CD4-positive, alpha-beta T cell treated with Interleukin-17A for 4 hours (primary cell): ENCODE measurements at regions not wholly inside any gene's neighbourhood (a gene's known extent, or its start where the extent isn't known, plus 50 kb on each side); places are given as distances from the start of the nearest gene placed in this dataset.
"Not testable (repeated sequence)": the region's sequence is repeated elsewhere in the genome, so short reads cannot be mapped to it uniquely, and the experiment has no call there.

Experiments used
- DNase-seq: peaks from one replicate; pipeline ENCODE4 v3.0.0-alpha.2; 2020; ENCODE audit warnings: mixed read lengths

DNA sequence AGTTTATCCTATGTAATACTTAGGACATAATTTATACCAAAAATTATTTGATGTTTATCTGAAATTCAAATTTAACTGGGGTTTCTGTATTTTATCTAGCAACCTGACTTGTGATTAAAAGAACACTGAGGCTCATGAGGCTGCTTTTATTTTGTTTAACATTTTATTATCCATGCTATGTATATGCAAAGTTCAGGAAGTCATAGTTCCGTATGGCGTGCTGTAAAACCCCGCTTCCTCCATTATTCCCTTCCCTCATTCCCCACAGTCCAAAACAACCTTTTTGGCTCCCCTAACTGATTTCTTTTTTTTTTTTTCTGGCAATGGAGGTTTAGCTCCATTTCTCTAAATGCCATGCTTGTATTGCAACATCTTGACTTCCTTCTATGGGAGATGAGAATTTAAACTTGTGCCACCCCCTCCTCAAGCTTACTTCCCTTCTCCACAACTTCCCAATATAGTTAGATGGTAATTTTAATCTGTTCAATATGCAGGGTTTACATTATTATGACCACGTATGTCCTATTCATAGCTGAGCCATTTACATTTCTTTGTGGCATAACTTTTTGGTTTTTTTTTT, 138.0 kb upstream of the DNAH14 start:
- no peak for DNase-seq

DNA sequence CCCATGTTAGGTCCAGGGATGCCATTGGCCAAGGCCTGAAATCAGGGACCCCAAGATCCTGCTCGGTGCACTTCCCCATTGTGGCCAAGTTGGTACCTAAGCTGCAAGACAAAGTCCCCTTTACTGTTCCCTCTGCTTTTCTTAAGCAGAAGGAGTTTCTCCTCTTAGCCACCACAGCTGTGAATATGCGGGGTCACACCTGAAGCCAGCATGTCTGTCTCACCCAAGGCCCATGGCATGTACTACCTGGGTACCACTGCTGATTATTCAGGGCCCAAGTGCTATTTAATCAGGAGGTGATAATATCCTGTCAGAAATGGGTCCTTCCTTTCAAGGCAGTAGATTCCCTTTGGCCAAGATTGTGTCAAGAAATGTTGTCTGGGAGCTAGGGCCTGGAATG, 133.9 kb upstream of the DNAH14 start:
- no peak for DNase-seq

DNA sequence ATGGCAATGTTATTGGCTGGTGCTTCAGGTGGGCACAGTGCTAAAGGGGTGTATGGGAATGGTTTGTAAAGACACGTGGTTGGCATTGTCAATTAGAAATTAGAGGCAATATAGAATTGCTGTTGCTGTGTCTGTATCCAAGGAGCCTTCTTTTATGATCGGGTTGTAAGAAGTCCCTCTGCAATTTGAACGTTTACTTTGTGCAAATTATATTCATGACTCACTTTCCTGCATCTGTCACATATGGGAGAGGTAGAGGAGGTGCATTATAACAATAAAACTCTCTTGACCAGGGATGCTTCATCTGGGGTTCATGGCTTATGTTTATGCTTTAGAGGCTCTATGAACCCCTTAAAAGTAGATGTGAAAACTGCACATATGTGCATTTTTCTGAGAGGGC, 130.4 kb upstream of the DNAH14 start:
- no peak for DNase-seq

DNA sequence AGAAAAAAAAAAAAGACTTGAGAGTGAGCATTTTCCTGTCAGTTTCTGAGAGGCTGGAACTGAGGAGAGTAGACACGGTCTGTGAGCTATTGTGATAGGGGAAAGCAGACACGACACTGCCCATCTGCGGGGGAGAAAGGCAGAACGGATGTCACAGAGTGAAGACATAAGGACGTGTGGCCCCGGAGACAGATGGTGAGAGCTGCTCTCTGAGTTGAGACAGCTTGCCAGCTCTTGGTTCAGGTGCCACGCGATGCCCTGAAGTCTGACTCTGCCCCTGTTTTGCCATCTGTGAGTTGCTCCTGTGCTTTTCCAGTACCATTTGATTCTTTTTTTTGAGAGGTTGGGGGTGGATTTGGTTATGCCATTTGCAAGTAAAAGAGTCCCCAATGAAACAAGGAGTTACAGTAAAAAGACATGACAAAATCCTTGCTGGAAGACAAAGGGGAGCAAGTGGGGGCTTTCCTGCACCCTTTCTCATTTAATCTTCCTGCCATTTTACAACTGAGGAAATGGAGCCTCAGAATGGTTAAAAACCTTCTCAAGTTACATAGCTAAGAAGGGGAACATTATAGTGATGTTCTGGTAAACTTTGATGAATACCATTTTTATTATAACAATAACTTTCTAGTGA, 128.9 kb upstream of the DNAH14 start:
- DNase-seq = no peak

DNA sequence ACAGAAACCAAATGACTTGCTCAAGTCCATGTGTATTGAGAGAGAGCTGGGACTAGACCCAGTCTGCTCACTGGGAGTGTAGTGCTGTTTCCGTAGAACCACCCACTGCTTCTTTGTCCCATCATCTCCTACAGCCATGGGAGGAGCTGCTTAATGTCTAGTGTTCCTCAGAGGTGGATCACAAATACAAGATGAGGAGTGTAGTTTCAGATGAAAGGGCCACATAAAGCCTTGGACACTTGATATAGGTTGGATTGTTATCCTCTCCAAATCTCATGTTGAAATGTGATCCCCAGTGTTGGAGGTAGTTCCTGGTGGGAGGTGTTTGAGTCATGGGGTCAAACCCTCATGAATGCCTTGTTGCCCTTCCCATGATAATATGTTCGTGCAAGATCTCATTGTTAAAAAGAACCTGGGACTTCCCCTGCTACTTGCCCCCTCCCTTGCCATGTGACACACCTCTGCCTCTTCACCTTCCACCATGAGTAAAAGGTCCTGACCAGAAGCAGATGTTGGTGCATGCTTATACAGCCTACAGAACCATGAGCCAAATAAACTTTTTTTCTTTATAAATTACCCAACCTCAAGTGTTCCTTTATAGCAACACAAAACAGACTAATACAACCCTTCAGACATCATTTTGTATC, 127.5 kb upstream of the DNAH14 start:
- DNase-seq = no peak

DNA sequence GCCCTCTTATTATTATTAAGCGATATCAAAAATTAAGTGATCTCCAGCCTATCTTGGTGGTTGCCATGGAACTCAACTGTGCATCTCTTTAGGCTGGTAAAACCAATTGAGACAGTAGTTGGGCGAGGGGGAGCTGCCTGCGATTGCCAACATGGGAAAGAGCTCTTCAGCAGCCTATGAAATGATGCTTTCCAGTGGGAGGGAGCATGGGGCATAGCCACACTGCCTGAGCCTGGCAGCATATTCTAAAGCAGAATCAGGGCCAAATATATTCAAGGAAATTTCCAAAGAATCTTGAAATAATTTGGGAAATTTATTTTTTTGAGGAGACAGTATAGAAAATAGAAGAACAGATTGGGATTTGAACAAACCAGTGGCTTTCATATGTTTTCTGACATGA, 126.9 kb upstream of the DNAH14 start:
- DNase-seq = no peak

DNA sequence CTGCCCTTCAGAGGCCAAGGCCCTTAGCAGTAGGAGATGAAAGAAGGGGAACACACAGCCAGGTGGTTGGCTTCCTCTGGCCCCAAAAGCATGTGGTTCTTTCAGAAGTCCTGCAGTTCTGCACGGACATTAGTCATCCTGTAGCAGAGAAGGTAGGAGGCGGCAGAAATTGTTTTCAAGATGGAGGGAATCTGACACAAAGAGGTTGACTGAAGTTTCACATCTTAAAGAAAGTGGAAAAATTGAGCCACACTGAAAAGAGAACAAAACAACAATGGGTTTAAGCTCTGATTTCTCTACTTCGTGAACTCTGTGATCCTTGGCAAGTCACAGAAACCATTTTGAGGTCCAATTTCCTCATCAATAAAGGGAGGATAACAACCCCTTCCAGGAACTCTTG, 125.3 kb upstream of the DNAH14 start:
- DNase-seq = no peak

DNA sequence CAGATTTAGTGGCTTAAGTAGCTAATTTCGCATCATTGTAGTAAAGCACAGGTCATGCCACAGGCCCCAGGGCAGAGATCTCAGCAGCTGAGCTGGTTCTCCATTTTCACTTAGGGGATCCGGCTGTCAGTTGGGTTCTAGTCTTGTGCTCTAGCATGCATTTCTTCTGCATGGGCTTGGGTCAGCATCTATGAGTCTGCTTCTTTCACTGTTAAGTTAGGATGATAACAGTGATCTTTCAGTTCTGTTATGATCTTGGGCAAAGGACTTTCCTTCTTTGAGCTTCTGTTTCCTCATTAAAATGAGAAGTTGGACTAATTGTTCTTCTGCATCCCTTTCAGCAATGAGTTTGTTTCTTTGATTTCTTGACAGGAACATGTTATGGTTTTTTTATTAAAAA, 123.6 kb upstream of the DNAH14 start:
- no peak for DNase-seq

DNA sequence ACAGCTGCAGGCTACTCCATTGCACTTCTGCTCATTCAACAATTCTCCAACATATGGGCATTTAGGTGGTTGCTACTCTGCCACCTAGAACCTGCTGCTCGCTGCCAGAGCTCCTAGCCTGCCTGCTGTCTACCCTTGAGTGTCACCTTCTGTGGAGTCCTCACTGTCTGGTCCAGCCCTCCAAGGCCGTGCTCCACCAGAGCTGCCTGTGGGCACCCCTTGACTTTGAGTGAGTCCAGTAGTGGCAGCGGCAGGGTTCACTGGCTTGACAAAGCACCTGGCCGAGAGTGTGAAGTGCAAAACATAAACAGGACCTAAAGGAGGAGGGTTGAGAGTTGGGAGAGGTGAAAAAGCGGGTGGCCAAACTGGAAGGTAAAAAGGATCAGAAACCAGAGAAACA, 120.3 kb upstream of the DNAH14 start:
- no peak for DNase-seq

DNA sequence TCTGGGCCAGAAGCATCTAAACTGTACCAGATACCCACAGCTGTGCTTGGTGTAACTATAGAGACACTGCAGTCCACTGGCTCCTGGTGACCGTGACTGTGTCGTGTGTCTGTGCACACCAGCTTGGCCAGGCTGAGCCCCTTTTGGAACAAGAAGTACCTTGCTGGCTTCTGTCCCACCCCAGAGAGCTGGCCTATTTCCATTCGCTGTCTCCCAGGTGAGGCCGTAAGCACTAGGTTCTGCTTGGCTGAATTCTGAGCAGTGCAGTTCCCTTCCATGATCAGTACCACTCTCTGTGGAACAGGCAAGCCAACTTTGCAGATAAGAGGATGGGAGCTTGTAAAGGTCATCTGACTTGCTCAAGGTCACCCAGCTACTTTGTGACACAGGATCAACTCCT, 119.9 kb upstream of the DNAH14 start:
- no peak for DNase-seq

DNA sequence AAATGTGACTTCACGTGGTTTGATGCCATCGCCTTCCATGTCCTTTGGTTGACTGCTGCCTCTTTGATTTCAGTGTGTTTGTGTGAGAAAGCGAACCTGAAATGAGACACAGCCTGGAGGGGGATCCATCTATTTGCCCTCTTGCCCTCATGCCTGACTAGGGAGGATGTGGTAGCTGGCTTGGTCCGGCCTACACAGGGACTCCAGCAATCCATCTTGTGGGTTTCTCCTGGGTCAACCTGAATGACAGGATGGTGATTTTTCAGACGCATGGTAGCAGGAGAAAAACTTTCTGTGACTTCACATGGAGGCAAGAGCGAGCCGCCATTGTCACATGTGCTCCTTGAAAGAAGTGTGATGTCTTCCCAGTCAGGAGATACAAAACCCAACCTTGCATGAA, 117.9 kb upstream of the DNAH14 start:
- no peak for DNase-seq

DNA sequence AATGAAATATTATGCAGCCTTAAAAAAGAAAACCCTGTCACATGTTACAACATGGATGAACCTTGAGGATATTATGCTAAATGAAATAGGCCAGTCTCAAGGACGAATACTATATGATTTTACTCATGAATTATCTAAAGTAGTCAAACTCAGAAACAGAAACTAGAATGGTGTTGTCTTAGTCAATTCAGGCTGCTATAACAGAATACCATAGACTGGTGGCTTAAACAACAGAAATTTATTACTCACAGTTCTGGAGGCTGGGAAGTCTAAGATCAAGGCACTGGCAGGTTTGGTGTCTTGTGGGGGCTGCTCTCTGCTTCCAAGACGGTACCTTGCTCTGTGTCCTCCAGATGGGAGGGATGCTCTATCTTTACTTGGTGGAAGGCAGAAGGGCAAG, 113.8 kb upstream of the DNAH14 start:
- DNase-seq = no peak

DNA sequence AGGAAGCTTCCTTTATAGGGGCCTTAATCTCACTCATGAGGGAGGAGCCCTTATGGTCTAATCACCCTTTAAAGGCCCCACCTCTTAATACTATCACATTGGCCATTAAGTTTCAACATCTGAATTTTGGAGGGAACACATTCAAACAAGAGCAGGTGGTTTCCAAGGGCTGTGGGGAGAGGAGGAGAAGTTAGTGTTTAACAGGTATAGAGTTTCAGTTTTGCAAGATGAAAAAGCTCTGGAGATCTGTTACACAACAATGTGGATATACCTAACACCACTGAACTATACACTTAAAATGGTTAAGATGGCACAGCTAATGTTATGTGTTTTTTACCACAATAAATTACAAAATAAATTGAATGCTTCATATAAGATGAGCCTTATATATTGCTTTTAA, 113.4 kb upstream of the DNAH14 start:
- no peak for DNase-seq

DNA sequence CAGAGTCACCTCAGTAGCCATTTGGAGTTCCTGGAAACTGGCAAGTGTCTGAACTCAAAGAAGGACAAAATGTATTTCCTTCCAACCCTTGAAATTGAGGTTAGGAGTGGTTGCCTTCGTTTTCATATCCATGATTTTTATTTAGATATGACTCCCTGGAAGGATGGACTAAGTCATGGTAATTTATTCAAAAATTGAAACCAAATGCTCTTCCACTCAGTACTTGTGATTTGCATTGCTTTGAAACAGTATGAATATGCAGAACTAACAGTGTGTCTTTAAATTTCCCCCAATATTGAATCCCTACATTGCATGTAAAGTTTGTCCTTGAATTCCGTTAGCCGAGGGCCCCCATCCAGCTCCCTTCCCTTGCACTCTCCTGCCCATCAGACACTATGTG, 112.1 kb upstream of the DNAH14 start:
- no peak for DNase-seq

DNA sequence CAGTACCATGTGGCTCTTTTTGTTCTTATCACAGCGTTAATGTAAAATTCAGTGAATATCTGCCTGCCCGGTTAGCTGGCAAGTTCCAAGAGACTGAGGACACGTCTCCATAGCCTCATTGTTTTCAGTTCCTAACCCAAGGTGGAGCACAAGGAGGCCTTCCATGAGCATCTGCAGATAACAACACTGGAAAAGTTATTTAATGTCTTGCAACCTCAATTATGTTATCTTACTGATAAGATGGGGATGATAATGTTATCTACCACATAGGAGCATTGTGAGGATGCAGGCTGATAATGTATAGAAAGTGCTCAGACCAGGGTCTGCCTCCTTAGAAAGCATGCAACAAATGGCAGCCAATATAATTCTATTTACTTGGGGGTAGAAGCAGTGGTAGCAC, 109.6 kb upstream of the DNAH14 start:
- DNase-seq = no peak

DNA sequence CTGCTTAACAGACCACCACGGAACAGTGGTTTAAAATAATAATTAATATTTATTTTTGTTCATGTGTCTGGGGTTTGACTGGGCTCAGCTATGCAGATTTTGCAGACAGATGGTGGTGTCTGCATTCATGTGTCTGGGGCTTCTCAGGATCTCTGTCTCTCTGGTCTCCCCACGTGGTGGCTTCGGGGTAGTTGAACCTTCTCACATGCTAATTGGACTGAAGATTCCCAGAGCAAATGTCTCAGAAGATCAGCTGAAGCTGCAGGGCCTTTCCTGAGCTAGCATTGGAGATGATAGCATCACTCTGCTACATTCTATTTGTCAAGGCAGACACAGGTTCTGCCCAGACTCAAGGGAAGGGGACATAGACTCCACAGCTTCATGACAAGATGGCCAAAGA, 109.1 kb upstream of the DNAH14 start:
- DNase-seq = no peak

DNA sequence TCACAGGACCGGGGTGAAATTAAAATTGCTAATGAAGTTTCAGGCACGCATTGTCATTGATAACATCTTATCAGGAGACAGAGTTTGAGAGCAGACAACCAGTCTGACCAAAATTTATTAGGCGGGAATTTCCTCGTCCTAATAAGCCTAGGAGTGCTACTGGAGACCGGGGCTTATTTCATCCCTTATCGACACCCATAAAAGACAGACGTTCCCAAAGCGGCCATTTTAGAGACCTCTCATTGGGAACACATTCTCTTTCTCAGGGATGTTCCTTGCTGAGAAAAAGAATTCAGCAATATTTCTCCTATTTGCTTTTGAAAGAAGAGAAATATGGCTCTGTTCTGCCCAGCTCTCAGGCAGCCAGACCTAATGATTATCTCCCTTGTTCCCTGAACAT, 107.7 kb upstream of the DNAH14 start:
- not testable (repeated sequence) for DNase-seq

DNA sequence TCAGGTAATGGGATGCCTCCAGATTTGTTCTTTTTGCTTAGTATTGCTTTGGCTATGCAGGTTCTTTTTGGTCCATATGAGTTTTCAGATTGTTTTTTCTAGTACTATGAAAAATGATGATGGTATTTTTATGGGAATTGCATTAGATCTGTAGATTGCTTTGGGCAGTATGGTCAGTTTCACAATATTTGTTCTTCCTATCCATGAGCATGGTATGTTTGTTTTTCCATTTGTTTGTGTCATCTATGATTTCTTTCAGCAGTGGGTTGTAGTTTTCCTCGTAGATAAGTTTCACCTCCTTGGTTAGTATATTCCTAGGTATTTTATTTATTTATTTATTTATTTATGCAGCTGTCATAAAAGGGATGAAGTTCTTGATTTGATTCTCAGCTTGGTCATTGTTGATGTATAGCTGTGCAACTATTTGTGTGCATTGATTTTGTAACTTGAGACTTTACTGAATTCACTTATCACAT, 103.9 kb upstream of the DNAH14 start:
- no peak for DNase-seq

DNA sequence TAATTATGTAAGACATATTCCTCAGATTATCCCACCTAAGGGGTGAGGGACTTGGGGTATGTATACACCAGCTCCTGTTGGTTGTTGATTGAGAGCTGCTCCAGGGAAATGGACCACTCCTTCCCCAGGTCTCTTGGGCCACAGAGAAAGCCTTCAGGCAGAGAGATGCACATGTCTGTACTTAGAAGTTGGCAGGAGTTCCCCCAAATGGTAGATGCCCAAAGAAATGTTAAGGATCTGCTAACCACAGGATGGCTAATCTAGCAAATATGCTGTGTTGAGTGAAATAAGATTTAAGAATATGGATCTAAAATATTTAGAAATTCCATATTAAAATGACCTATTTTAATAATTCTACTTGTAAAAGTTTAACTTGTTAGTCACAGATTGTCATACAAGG, 100.8 kb upstream of the DNAH14 start:
- DNase-seq = no peak

DNA sequence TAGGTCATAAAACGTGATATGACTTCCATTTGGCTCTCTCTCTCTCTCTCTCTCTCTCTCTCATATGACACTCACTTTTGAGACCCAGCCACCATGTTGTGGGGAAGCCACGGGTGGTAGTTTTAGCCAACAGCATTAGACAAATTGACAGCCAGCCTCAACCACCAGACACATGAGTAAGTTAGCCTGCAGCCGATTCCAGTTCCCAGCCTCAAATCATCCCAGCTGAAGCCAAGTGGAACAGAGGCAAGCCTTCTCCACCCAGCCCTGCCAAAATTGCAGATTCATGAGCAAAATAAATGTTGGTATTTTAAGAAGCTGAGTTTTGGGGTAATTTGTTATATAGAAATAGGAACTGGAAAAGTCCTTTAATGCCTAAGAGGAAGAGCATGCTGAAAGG, 98.0 kb upstream of the DNAH14 start:
- no peak for DNase-seq

DNA sequence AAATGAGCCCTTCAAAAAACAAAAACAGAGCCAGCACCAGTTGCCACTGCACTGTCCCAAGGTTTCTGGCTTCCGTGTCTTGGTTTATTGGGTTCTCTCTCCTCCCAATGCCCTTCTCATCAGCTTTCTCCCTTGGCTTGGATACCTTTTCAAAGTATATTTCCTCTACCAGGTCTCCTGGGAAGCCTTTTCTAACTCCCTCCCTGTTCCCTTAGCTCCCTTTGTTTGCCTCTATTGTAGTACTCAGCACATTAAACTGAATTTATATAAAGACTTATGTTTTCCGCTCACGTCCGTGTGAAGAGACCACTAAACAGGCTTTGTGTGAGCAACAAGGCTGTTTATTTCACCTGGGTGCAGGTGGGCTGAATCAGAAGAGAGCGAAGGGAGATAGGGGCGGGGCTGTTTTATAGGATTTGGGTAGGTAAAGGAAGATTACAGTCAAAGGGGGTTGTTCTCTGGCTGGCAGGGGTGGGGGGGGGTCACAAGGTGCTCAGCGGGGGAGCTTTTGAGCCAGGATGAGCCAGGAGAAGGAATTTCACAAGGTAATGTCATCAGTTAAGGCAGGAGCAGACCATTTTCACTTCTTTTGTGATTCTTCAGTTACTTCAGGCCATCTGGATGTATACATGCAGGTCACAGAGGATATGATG, 89.7 kb upstream of the DNAH14 start:
- DNase-seq = not testable (repeated sequence)

DNA sequence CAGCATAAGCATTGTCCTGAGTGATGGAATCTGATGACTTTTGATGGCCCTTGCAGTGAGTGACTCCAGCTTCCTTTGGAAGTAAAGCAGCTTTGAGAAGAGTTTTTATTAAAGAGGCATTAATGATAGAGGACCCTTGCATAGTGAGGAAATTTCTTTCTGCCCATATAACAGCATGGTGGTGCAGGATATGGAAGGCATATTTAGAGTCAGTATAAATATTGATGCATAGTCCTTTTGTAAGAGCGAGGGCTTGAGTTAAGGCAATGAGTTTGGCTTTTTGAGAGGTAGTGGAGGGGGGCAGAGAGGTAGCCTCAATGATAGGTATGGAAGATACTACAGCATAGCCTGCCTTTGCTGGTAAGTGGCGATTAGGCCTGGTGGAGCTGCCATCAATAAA, 87.7 kb upstream of the DNAH14 start:
- not testable (repeated sequence) for DNase-seq

DNA sequence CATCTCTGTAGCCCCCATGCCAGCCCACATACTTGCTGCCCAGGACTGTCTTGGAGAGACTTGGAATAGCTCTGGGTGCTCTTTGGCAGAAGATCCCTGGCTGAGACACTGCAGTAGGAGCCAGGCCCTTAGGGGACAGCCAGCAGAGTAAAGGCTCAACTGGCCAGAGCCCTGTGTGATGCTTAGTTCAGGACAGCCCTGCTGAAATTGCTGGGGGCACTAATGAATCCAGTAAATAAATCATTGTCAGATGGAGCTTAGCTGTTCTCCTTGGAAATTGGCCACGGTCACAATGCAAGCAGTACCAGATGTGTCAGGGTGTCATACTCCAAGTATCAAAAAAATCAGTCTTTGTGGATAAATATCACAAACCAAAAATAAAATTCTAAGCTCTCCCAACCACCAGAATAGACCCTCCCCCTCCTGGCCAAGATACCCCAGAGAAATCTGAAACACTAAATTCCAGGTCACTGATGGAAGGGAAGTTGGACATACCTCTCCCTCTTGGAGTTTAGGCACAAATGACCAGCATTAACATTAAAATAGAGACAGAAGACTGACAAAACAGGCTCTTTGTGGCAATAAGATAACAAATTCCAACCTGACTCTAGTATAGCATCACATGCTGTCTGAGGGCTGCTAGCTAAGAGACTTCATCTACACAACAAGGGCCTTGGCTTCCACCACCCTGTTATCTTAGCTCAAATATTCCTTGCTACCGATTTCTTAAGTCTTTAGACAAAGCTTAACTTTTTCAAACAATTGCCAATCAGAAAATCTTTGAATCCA, 83.2 kb upstream of the DNAH14 start:
- DNase-seq = no peak
